Parathyroid adenoma (tissue), 2 donors: ENCODE measurements at regions not wholly inside any gene's neighbourhood (a gene's known extent, or its start where the extent isn't known, plus 50 kb on each side); places are given as distances from the start of the nearest gene placed in this dataset.

Source experiments
- H2AFZ ChIP-seq: fragments of 300-600 bp; sonication (generic); one replicate; pipeline ENCODE4 v1.7.0; 2017; ENCODE audit warnings: antibody characterized with exemption, mild to moderate bottlenecking
- H3K27ac ChIP-seq: fragments of 300-600 bp; sonication (generic); one replicate; pipeline ENCODE4 v1.7.0; 2017
- H3K27me3 ChIP-seq: fragments of 300-600 bp; sonication (generic); one replicate; pipeline ENCODE4 v1.7.0; 2017; ENCODE audit warnings: low read length; ENCODE audit not compliant: control insufficient read depth, insufficient read depth
- H3K36me3 ChIP-seq: fragments of 300-600 bp; sonication (generic); one replicate; pipeline ENCODE4 v1.7.0; 2017; ENCODE audit warnings: low read length; ENCODE audit not compliant: control insufficient read depth, insufficient read depth
- H3K4me1 ChIP-seq: fragments of 300-600 bp; sonication (generic); one replicate; pipeline ENCODE4 v1.7.0; 2017; ENCODE audit warnings: control low read depth
- H3K4me2 ChIP-seq: fragments of 300-600 bp; sonication (generic); one replicate; pipeline ENCODE4 v1.7.0; 2017; ENCODE audit warnings: low read length
- H3K4me3 ChIP-seq: fragments of 300-600 bp; sonication (generic); one replicate; pipeline ENCODE4 v1.7.0; 2017; ENCODE audit warnings: low read depth, low read length
- H3K79me2 ChIP-seq: fragments of 300-600 bp; sonication (generic); one replicate; pipeline ENCODE4 v1.7.0; 2017; ENCODE audit warnings: control low read depth
- H3K9ac ChIP-seq: fragments of 300-600 bp; sonication (generic); one replicate; pipeline ENCODE4 v1.7.0; 2017; ENCODE audit warnings: mild to moderate bottlenecking
- H3K9me3 ChIP-seq: fragments of 300-600 bp; sonication (generic); one replicate; pipeline ENCODE4 v1.7.0; 2017; ENCODE audit warnings: low read length; ENCODE audit not compliant: control insufficient read depth
- TF ChIP-seq, protein P1 (sequence below): fragments of 300-600 bp; sonication (generic); IDR thresholded peaks from one replicate; pipeline ENCODE4 v1.7.0; 2017; ENCODE audit warnings: antibody characterized with exemption, mild to moderate bottlenecking
- donor health status: primary hyperparathyroidism.

- H3K4me3 ChIP-seq, result no peak overlapping the region
- H3K27me3 ChIP-seq, result no peaks in the 10 kb centered on the region
- TF ChIP-seq, protein P1, sequence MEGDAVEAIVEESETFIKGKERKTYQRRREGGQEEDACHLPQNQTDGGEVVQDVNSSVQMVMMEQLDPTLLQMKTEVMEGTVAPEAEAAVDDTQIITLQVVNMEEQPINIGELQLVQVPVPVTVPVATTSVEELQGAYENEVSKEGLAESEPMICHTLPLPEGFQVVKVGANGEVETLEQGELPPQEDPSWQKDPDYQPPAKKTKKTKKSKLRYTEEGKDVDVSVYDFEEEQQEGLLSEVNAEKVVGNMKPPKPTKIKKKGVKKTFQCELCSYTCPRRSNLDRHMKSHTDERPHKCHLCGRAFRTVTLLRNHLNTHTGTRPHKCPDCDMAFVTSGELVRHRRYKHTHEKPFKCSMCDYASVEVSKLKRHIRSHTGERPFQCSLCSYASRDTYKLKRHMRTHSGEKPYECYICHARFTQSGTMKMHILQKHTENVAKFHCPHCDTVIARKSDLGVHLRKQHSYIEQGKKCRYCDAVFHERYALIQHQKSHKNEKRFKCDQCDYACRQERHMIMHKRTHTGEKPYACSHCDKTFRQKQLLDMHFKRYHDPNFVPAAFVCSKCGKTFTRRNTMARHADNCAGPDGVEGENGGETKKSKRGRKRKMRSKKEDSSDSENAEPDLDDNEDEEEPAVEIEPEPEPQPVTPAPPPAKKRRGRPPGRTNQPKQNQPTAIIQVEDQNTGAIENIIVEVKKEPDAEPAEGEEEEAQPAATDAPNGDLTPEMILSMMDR, result no peak
- no peak overlapping the region for H2AFZ ChIP-seq
- H3K36me3 ChIP-seq, result no peaks in the 10 kb centered on the region
- no peaks in the 10 kb centered on the region for H3K79me2 ChIP-seq
- no peaks in the 10 kb centered on the region for H3K4me1 ChIP-seq
- no peak overlapping the region for H3K4me2 ChIP-seq
- H3K27ac ChIP-seq, result no peak overlapping the region
- no peaks in the 10 kb centered on the region for H3K9me3 ChIP-seq
- H3K9ac ChIP-seq, result no peak overlapping the region
These were observed 392.0 kb downstream of the DSC3 start for GRCh38 chr18:30650499-30650898.

GRCh38 chr18:30644158-30644557, 398.4 kb downstream of the DSC3 start:
- Histone ChIP-seq H3K9ac (no peak overlapping the region), H3K27me3 (no peaks in the 10 kb centered on the region), H3K4me1 (no peaks in the 10 kb centered on the region), H3K9me3 (no peaks in the 10 kb centered on the region), H3K36me3 (no peaks in the 10 kb centered on the region), H3K79me2 (no peaks in the 10 kb centered on the region), H3K27ac (no peak overlapping the region), H3K4me3 (no peak overlapping the region), H2AFZ (no peak overlapping the region), H3K4me2 (no peak overlapping the region)
- TF ChIP-seq, protein P1, result no peak

GRCh38 chr18:30639361-30639760, 403.2 kb downstream of the DSC3 start:
- H3K9ac ChIP-seq, result no peak overlapping the region
- H3K4me2 ChIP-seq, result no peak overlapping the region
- no peaks in the 10 kb centered on the region for H3K4me1 ChIP-seq
- no peak overlapping the region for H2AFZ ChIP-seq
- H3K27ac ChIP-seq, result no peak overlapping the region
- H3K36me3 ChIP-seq, result no peaks in the 10 kb centered on the region
- no peaks in the 10 kb centered on the region for H3K27me3 ChIP-seq
- TF ChIP-seq, protein P1, result no peak
- H3K9me3 ChIP-seq, result no peaks in the 10 kb centered on the region
- no peaks in the 10 kb centered on the region for H3K79me2 ChIP-seq
- no peak overlapping the region for H3K4me3 ChIP-seq

- Histone ChIP-seq H3K36me3 (no peaks in the 10 kb centered on the region), H3K4me1 (no peaks in the 10 kb centered on the region), H2AFZ (no peak overlapping the region), H3K4me3 (no peak overlapping the region), H3K9me3 (no peaks in the 10 kb centered on the region), H3K4me2 (no peak overlapping the region), H3K27me3 (no peaks in the 10 kb centered on the region), H3K27ac (no peak overlapping the region), H3K79me2 (no peaks in the 10 kb centered on the region), H3K9ac (no peak overlapping the region)
- TF ChIP-seq, protein P1, result no peak
These were observed 408.3 kb downstream of the DSC3 start for GRCh38 chr18:30634249-30634648.

DNA sequence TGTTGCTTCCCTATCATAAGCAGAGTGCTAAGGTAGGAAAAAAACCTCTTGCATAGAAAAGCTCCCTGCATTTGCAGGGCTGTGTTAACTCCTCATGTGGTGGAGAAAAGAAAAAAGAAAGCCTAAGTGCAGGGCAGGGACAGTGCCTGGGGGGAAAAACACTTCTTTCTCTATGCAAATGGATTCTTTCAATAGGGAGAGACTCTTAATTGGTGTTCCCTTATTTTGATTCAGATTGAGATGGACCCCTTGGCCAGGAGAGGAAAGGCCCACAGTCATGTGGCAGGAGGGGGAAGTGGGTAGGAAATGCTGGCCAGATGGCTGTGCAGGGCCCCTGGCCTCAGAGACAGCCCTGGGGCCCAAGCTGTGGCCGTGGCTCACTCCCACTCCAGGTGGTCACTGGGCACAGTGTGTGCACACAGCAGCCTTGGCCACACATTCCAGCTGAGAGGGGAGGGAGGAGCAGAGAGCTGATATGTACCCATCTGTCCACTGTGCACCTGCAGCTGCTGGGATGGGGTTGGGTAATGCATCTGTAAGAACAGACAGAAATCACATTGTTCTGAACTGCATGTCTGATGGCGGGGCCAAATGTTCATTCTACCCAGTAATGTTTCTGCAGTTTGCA, 410.4 kb downstream of the DSC3 start:
- Histone ChIP-seq H3K4me2 (no peak overlapping the region), H2AFZ (no peak overlapping the region), H3K4me3 (no peak overlapping the region), H3K36me3 (no peaks in the 10 kb centered on the region), H3K79me2 (no peaks in the 10 kb centered on the region), H3K4me1 (no peaks in the 10 kb centered on the region), H3K9ac (no peak overlapping the region), H3K27me3 (no peaks in the 10 kb centered on the region), H3K27ac (no peak overlapping the region), H3K9me3 (no peaks in the 10 kb centered on the region)
- TF ChIP-seq, protein P1, result no peak
